Endothelial cell (in vitro differentiated cells): ENCODE measurements at regions not wholly inside any gene's neighbourhood (a gene's known extent, or its start where the extent isn't known, plus 50 kb on each side); places are given as distances from the start of the nearest gene placed in this dataset.
"Not testable (repeated sequence)": the region's sequence is repeated elsewhere in the genome, so short reads cannot be mapped to it uniquely, and the experiment has no call there.

Experiments
- DNase-seq: peaks from one replicate; pipeline ENCODE4 v3.0.0; 2021; ENCODE audit warnings: low spot score
- H3K27ac Mint-ChIP-seq: one replicate; pipeline ENCODE4 v1.8.0; 2021; ENCODE audit warnings: mixed read lengths, inconsistent platforms; ENCODE audit not compliant: unreplicated experiment
- H3K27me3 Mint-ChIP-seq: one replicate; pipeline ENCODE4 v1.8.0; 2021; ENCODE audit warnings: mild to moderate bottlenecking, moderate library complexity, mixed read lengths, inconsistent platforms; ENCODE audit not compliant: unreplicated experiment
- H3K36me3 Mint-ChIP-seq: one replicate; pipeline ENCODE4 v1.8.0; 2021; ENCODE audit warnings: mild to moderate bottlenecking, low read depth, mixed read lengths, inconsistent platforms; ENCODE audit not compliant: unreplicated experiment
- H3K4me1 Mint-ChIP-seq: one replicate; pipeline ENCODE4 v1.8.0; 2021; ENCODE audit warnings: mild to moderate bottlenecking, mixed read lengths, inconsistent platforms; ENCODE audit not compliant: unreplicated experiment
- H3K4me3 Mint-ChIP-seq: one replicate; pipeline ENCODE4 v1.8.0; 2021; ENCODE audit warnings: mild to moderate bottlenecking, mixed read lengths, inconsistent platforms; ENCODE audit not compliant: unreplicated experiment
- H3K9me3 Mint-ChIP-seq: one replicate; pipeline ENCODE4 v1.8.0; 2021; ENCODE audit warnings: mixed read lengths, inconsistent platforms; ENCODE audit not compliant: unreplicated experiment
- CTCF ChIP-seq: fragments of 200-600 bp; sonication (generic); IDR thresholded peaks from one replicate; pipeline ENCODE4 v1.5.0; 2021; ENCODE audit warnings: antibody characterized with exemption; ENCODE audit not compliant: unreplicated experiment

GRCh38 chr13:80824229-80824628, 483.3 kb upstream of the SPRY2 start:
- DNase-seq, result no peak

GRCh38 chr13:80823472-80823871, 482.5 kb upstream of the SPRY2 start:
- no peak for TF ChIP-seq CTCF
- no peaks in the 10 kb centered on the region for H3K27me3 Mint-ChIP-seq
- no peak overlapping the region for H3K4me3 Mint-ChIP-seq
- no peaks in the 10 kb centered on the region for H3K36me3 Mint-ChIP-seq
- H3K27ac Mint-ChIP-seq, result no peak overlapping the region
- H3K9me3 Mint-ChIP-seq, result no peaks in the 10 kb centered on the region
- no peaks in the 10 kb centered on the region for H3K4me1 Mint-ChIP-seq
- DNase-seq, result no peak

More at GRCh38 chr13:80824229-80824628, 483.3 kb upstream of the SPRY2 start:
- Mint-ChIP-seq H3K27me3 (no peaks in the 10 kb centered on the region), H3K4me1 (no peaks in the 10 kb centered on the region), H3K4me3 (no peak overlapping the region), H3K36me3 (no peaks in the 10 kb centered on the region), H3K27ac (no peak overlapping the region), H3K9me3 (no peaks in the 10 kb centered on the region)
- no peak for TF ChIP-seq CTCF

- Mint-ChIP-seq H3K27ac (no peak overlapping the region), H3K9me3 (no peaks in the 10 kb centered on the region), H3K4me3 (no peak overlapping the region), H3K27me3 (no peaks in the 10 kb centered on the region), H3K36me3 (no peaks in the 10 kb centered on the region), H3K4me1 (no peaks in the 10 kb centered on the region)
- TF ChIP-seq CTCF, result no peak
- no peak for DNase-seq
Measured at GRCh38 chr13:80821466-80821865, 480.5 kb upstream of the SPRY2 start.

- no peak for TF ChIP-seq CTCF
Measured at GRCh38 chr13:80817979-80818378, 477.1 kb upstream of the SPRY2 start.

GRCh38 chr13:80814541-80814940, 473.6 kb upstream of the SPRY2 start:
- Mint-ChIP-seq H3K9me3 (no peaks in the 10 kb centered on the region), H3K27ac (no peak overlapping the region), H3K27me3 (no peaks in the 10 kb centered on the region), H3K36me3 (no peaks in the 10 kb centered on the region), H3K4me3 (no peak overlapping the region), H3K4me1 (no peaks in the 10 kb centered on the region)
- DNase-seq, result no peak
- TF ChIP-seq CTCF, result no peak

More at GRCh38 chr13:80817979-80818378, 477.1 kb upstream of the SPRY2 start:
- no peak for DNase-seq
- no peak overlapping the region for H3K4me3 Mint-ChIP-seq
- H3K27me3 Mint-ChIP-seq, result no peaks in the 10 kb centered on the region
- H3K9me3 Mint-ChIP-seq, result no peaks in the 10 kb centered on the region
- no peak overlapping the region for H3K27ac Mint-ChIP-seq
- H3K4me1 Mint-ChIP-seq, result no peaks in the 10 kb centered on the region
- no peaks in the 10 kb centered on the region for H3K36me3 Mint-ChIP-seq

GRCh38 chr13:80810294-80810693, 469.4 kb upstream of the SPRY2 start:
- not testable (repeated sequence) for H3K9me3 Mint-ChIP-seq, H3K27me3 Mint-ChIP-seq, DNase-seq, H3K4me1 Mint-ChIP-seq, H3K36me3 Mint-ChIP-seq, H3K4me3 Mint-ChIP-seq, H3K27ac Mint-ChIP-seq
